MG63 (cell line): ENCODE measurements at regions not wholly inside any gene's neighbourhood (a gene's known extent, or its start where the extent isn't known, plus 50 kb on each side); places are given as distances from the start of the nearest gene placed in this dataset.
"Not testable (repeated sequence)": the region's sequence is repeated elsewhere in the genome, so short reads cannot be mapped to it uniquely, and the experiment has no call there.

Experiments used
- DNase-seq: peaks from one replicate; pipeline ENCODE4 v3.0.0-alpha.2; 2020
- H3K27me3 ChIP-seq: fragments of 250-450 bp; sonication (Bioruptor Pico); 2 replicates; pipeline ENCODE4 v1.5.1; 2020; ENCODE audit warnings: mild to moderate bottlenecking, moderate library complexity
- H3K36me3 ChIP-seq: fragments of 250-450 bp; sonication (Bioruptor Pico); 2 replicates; pipeline ENCODE4 v1.5.1; 2020; ENCODE audit warnings: mild to moderate bottlenecking, moderate library complexity
- H3K4me3 ChIP-seq: fragments of 250-450 bp; sonication (Bioruptor Pico); 2 replicates; pipeline ENCODE4 v1.5.1; 2020; ENCODE audit warnings: mild to moderate bottlenecking, moderate library complexity
- H3K9me3 ChIP-seq: fragments of 250-450 bp; sonication (Bioruptor Pico); 2 replicates; pipeline ENCODE4 v1.5.1; 2020; ENCODE audit warnings: mild to moderate bottlenecking, moderate library complexity

GRCh38 chr7:9728014-9728657, 1245.5 kb upstream of the PHF14 start:
- H3K4me3 ChIP-seq, DNase-seq, H3K27me3 ChIP-seq, H3K36me3 ChIP-seq, H3K9me3 ChIP-seq: not testable (repeated sequence)

GRCh38 chr7:9752033-9752432, 1221.6 kb upstream of the PHF14 start:
- DNase-seq = no peak
- Histone ChIP-seq H3K36me3 (no peaks in the 10 kb centered on the region), H3K27me3 (no peaks in the 10 kb centered on the region), H3K4me3 (no peak overlapping the region), H3K9me3 (no peaks in the 10 kb centered on the region)

- Histone ChIP-seq H3K27me3 (no peaks in the 10 kb centered on the region), H3K9me3 (no peaks in the 10 kb centered on the region), H3K4me3 (no peak overlapping the region), H3K36me3 (no peaks in the 10 kb centered on the region)
- DNase-seq = no peak
These were observed 1212.4 kb upstream of the PHF14 start for GRCh38 chr7:9761224-9761623.

GRCh38 chr7:9776900-9777299, 1196.8 kb upstream of the PHF14 start:
- no peaks in the 10 kb centered on the region for H3K9me3 ChIP-seq
- H3K4me3 ChIP-seq = no peak overlapping the region
- no peak for DNase-seq
- no peaks in the 10 kb centered on the region for H3K36me3 ChIP-seq
- H3K27me3 ChIP-seq = no peaks in the 10 kb centered on the region

- Histone ChIP-seq H3K9me3 (no peaks in the 10 kb centered on the region), H3K27me3 (no peaks in the 10 kb centered on the region), H3K4me3 (no peak overlapping the region), H3K36me3 (no peaks in the 10 kb centered on the region)
- DNase-seq = no peak
These were observed 1195.3 kb upstream of the PHF14 start for GRCh38 chr7:9778367-9778766.

- DNase-seq = no peak
- Histone ChIP-seq H3K9me3 (no peaks in the 10 kb centered on the region), H3K4me3 (no peak overlapping the region), H3K36me3 (no peaks in the 10 kb centered on the region), H3K27me3 (no peaks in the 10 kb centered on the region)
These were observed 1192.0 kb upstream of the PHF14 start for GRCh38 chr7:9781710-9782109.

- DNase-seq = no peak
- H3K36me3 ChIP-seq = no peaks in the 10 kb centered on the region
- H3K4me3 ChIP-seq = no peak overlapping the region
- H3K27me3 ChIP-seq = no peaks in the 10 kb centered on the region
- H3K9me3 ChIP-seq = no peaks in the 10 kb centered on the region
These were observed 1191.4 kb upstream of the PHF14 start for GRCh38 chr7:9782275-9782674.

GRCh38 chr7:9785211-9785610, 1188.5 kb upstream of the PHF14 start:
- Histone ChIP-seq H3K9me3 (no peaks in the 10 kb centered on the region), H3K27me3 (no peaks in the 10 kb centered on the region), H3K4me3 (no peak overlapping the region), H3K36me3 (no peaks in the 10 kb centered on the region)
- DNase-seq = no peak

GRCh38 chr7:9796241-9796640, 1177.4 kb upstream of the PHF14 start:
- Histone ChIP-seq H3K27me3 (no peaks in the 10 kb centered on the region), H3K4me3 (no peak overlapping the region), H3K36me3 (no peaks in the 10 kb centered on the region), H3K9me3 (no peaks in the 10 kb centered on the region)
- DNase-seq = no peak

- no peak for DNase-seq
- H3K9me3 ChIP-seq = no peaks in the 10 kb centered on the region
- no peak overlapping the region for H3K4me3 ChIP-seq
- no peaks in the 10 kb centered on the region for H3K36me3 ChIP-seq
- H3K27me3 ChIP-seq = no peaks in the 10 kb centered on the region
These were observed 1151.0 kb upstream of the PHF14 start for GRCh38 chr7:9822458-9823290.

GRCh38 chr7:9835199-9835598, 1138.5 kb upstream of the PHF14 start:
- Histone ChIP-seq H3K9me3 (no peaks in the 10 kb centered on the region), H3K27me3 (no peaks in the 10 kb centered on the region), H3K36me3 (no peaks in the 10 kb centered on the region), H3K4me3 (no peak overlapping the region)
- DNase-seq = no peak

- Histone ChIP-seq H3K27me3 (no peaks in the 10 kb centered on the region), H3K36me3 (no peaks in the 10 kb centered on the region), H3K9me3 (no peaks in the 10 kb centered on the region), H3K4me3 (no peak overlapping the region)
- no peak for DNase-seq
These were observed 1137.0 kb upstream of the PHF14 start for GRCh38 chr7:9836671-9837070.

- no peak overlapping the region for H3K4me3 ChIP-seq
- H3K36me3 ChIP-seq = no peaks in the 10 kb centered on the region
- H3K9me3 ChIP-seq = no peaks in the 10 kb centered on the region
- H3K27me3 ChIP-seq = no peaks in the 10 kb centered on the region
- DNase-seq = no peak
These were observed 1131.4 kb upstream of the PHF14 start for GRCh38 chr7:9842301-9842700.

GRCh38 chr7:9846902-9847301, 1126.8 kb upstream of the PHF14 start:
- no peaks in the 10 kb centered on the region for H3K36me3 ChIP-seq
- no peak overlapping the region for H3K4me3 ChIP-seq
- no peak for DNase-seq
- no peaks in the 10 kb centered on the region for H3K9me3 ChIP-seq
- no peaks in the 10 kb centered on the region for H3K27me3 ChIP-seq

- Histone ChIP-seq H3K36me3 (no peaks in the 10 kb centered on the region), H3K9me3 (no peaks in the 10 kb centered on the region), H3K4me3 (no peak overlapping the region), H3K27me3 (no peaks in the 10 kb centered on the region)
- DNase-seq = no peak
These were observed 1119.1 kb upstream of the PHF14 start for GRCh38 chr7:9854605-9855004.

- H3K36me3 ChIP-seq = no peaks in the 10 kb centered on the region
- no peaks in the 10 kb centered on the region for H3K27me3 ChIP-seq
- DNase-seq = no peak
- no peak overlapping the region for H3K4me3 ChIP-seq
- no peaks in the 10 kb centered on the region for H3K9me3 ChIP-seq
These were observed 1117.0 kb upstream of the PHF14 start for GRCh38 chr7:9856668-9857067.

- no peaks in the 10 kb centered on the region for H3K36me3 ChIP-seq
- no peaks in the 10 kb centered on the region for H3K9me3 ChIP-seq
- DNase-seq = no peak
- H3K4me3 ChIP-seq = no peak overlapping the region
- no peaks in the 10 kb centered on the region for H3K27me3 ChIP-seq
These were observed 1110.1 kb upstream of the PHF14 start for GRCh38 chr7:9863545-9863944.

GRCh38 chr7:9869151-9869550, 1104.5 kb upstream of the PHF14 start:
- H3K9me3 ChIP-seq = no peaks in the 10 kb centered on the region
- H3K4me3 ChIP-seq = no peak overlapping the region
- H3K36me3 ChIP-seq = no peaks in the 10 kb centered on the region
- DNase-seq = no peak
- H3K27me3 ChIP-seq = no peaks in the 10 kb centered on the region
